Kidney (tissue), 13 donors: ENCODE measurements at regions not wholly inside any gene's neighbourhood (a gene's known extent, or its start where the extent isn't known, plus 50 kb on each side); places are given as distances from the start of the nearest gene placed in this dataset.

Experiments used
- DNase-seq, 5 donors: peaks; one replicate each; pipeline ENCODE4 v3.0.0-alpha.2; 2013 to 2020
- FAIRE-seq: peaks from 2 replicates; lab custom pipeline; 2012; peaks lifted over from hg19 to GRCh38; lab: Jason Lieb, UNC
- H3K27ac ChIP-seq, 2 donors: one replicate each; pipeline ENCODE4 v1.7.0; 2013; ENCODE audit warnings: low read depth in 2 of 2, low read length in 2 of 2, inconsistent platforms in 1 of 2
- H3K27me3 ChIP-seq: one replicate; pipeline ENCODE4 v1.7.1; 2013; ENCODE audit warnings: low read length, inconsistent platforms; ENCODE audit not compliant: control insufficient read depth, insufficient read depth
- H3K36me3 ChIP-seq, 3 donors: one replicate each; pipeline versions ENCODE4 v1.7.0 to v1.7.1; 2013; ENCODE audit warnings: low read length in 3 of 3, control low read depth in 1 of 3, inconsistent platforms in 1 of 3; ENCODE audit not compliant: insufficient read depth in 3 of 3, control insufficient read depth in 2 of 3
- H3K4me1 ChIP-seq, 3 donors: one replicate each; pipeline versions ENCODE4 v1.7.0 to v1.7.1; 2013; ENCODE audit warnings: low read length in 3 of 3, inconsistent platforms in 1 of 3, low read depth in 1 of 3; ENCODE audit not compliant: control insufficient read depth in 2 of 3, insufficient read depth in 2 of 3
- H3K4me3 ChIP-seq, 3 donors: one replicate each; pipeline versions ENCODE4 v1.7.0 to v1.8.1; 2013; ENCODE audit warnings: low read length in 3 of 3, control low read depth in 1 of 3, inconsistent platforms in 1 of 3
- H3K9ac ChIP-seq, 3 donors: one replicate each; pipeline versions ENCODE4 v1.7.0 to v1.7.1; 2013; ENCODE audit warnings: low read length in 3 of 3, control low read depth in 1 of 3, inconsistent platforms in 1 of 3
- H3K9me3 ChIP-seq, 3 donors: one replicate each; pipeline versions ENCODE4 v1.7.0 to v1.7.1; 2013; ENCODE audit warnings: low read length in 3 of 3, control low read depth in 1 of 3, inconsistent platforms in 1 of 3; ENCODE audit not compliant: control insufficient read depth in 2 of 3, insufficient read depth in 1 of 3
- intact Hi-C: fragments of 100-400 bp; cut with DNase I; formaldehyde crosslinking; loops from one replicate; pipeline ENCODE4 v1.11.1; 2022
- TF ChIP-seq, protein P1 (sequence below): IDR thresholded peaks from 3 replicates; pipeline ENCODE4 v1.5.1; 2012; ENCODE audit warnings: mild to moderate bottlenecking, moderate library complexity, borderline replicate concordance; ENCODE audit not compliant: insufficient read depth; ENCODE audit errors: extremely low read depth
- donor health status: control.
- donor health status: control.
- donor health status: control.
- donor health status: control.
- donor health status: control.
- donor health status: DM: yes; HTN: yes; CAD: no.
- donor health status: Normal renal cell carcinoma (clear cell type).

DNA sequence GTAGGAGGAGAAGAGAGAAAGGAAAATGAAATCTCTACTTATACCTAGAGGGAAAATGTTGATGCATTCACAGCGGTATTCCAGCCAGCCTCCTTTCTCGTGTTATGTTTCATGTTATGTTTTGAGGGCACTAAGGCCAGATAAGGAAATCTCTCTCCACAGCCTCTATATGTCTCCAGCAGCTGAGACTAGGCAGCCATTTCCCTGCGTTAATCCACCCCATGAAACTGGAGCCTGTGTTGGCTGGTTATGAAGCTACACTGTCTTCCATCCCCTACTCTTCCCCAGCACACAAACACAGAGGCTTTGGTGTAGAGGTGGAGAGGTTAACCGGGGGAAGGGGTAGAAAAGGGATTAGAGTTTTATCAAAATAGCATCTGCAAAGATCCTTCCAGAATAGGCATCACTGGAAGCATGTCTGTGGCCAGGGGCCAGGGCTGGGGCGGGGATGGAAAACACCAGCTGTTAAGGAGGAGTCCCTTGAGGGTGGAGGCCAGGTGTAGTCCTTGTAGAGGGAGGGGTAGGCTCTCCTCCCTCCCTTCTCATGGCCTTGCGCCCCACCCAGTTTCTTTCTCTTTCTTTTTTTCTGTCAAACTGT lies 100.9 kb upstream of the TNP1 start:
- no peak overlapping the region for H3K4me3 ChIP-seq
- TF ChIP-seq, protein P1, sequence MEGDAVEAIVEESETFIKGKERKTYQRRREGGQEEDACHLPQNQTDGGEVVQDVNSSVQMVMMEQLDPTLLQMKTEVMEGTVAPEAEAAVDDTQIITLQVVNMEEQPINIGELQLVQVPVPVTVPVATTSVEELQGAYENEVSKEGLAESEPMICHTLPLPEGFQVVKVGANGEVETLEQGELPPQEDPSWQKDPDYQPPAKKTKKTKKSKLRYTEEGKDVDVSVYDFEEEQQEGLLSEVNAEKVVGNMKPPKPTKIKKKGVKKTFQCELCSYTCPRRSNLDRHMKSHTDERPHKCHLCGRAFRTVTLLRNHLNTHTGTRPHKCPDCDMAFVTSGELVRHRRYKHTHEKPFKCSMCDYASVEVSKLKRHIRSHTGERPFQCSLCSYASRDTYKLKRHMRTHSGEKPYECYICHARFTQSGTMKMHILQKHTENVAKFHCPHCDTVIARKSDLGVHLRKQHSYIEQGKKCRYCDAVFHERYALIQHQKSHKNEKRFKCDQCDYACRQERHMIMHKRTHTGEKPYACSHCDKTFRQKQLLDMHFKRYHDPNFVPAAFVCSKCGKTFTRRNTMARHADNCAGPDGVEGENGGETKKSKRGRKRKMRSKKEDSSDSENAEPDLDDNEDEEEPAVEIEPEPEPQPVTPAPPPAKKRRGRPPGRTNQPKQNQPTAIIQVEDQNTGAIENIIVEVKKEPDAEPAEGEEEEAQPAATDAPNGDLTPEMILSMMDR: no peak
- no peak for DNase-seq
- no peak overlapping the region for H3K9ac ChIP-seq
- no peaks in the 10 kb centered on the region for H3K27me3 ChIP-seq
- H3K9me3 ChIP-seq: peaks cover 0 to 4% (median 0%) of the 10 kb centered on the region in 3 donors
- H3K4me1 ChIP-seq: no peaks in the 10 kb centered on the region
- H3K27ac ChIP-seq: no peak overlapping the region
- intact Hi-C loops: no loop called here
- no peaks in the 10 kb centered on the region for H3K36me3 ChIP-seq
- FAIRE-seq: no peak

DNA sequence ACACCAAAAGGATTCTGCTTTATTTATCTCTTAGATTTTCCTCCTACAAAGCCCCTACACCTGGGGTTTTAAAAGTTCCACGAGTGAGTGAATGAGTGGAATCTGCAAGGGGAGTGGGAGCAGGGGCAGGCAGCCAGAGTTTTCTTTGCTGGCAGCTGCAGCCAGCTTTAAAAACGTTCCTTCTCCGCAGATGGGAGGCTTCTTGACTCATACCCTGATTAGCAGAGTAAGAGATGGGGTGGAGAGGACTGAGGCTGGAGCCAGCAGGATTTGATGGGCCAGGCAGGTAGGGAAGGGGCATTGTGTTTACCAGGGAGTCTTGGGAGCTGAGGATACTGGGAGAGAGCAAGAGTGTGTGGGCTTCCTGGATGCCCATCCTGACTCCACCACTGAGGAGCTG lies 99.6 kb upstream of the TNP1 start:
- Histone ChIP-seq H3K27ac (no peak overlapping the region), H3K9me3 (peaks cover 0 to 4% (median 2%) of the 10 kb centered on the region in 3 donors), H3K27me3 (no peaks in the 10 kb centered on the region), H3K4me3 (no peak overlapping the region), H3K36me3 (no peaks in the 10 kb centered on the region), H3K9ac (no peak overlapping the region), H3K4me1 (no peaks in the 10 kb centered on the region)
- TF ChIP-seq, protein P1: no peak
- intact Hi-C loops: no loop called here
- DNase-seq (peak in 1 of 5 donors; percentile 29), FAIRE-seq (no peak)

DNA sequence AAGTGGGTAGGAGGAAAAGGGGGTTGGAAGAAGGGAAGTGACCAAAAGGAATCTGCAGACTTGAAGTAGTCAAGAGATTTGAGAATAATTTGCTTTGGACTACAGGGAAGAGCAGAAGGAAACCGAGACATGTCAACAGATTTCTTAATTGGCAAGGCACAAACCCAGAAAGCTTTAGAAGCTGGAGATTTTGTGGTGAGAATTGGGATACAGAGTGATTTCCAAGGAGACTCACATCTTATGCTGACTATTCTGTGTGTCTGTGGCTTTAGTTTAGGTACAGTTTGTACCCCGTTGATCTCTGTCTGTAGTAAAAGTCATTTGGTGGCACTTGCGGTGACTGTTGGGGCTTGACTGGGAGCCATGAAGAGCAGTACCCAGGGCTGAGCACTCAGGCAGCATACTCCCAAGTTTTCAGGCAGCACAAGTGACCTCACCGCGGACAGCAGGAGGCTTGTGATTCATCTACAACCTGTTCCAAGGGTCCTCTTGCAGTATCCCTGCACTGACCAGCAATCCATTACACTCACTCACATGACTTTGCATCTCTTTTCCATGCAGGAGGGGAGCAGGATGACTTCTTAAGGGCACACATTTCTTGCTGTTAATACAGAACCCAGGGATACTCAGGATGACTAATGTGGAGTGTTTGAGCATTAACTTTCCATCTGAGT lies 97.1 kb upstream of the TNP1 start:
- FAIRE-seq: no peak
- Histone ChIP-seq H3K4me3 (no peak overlapping the region), H3K4me1 (no peaks in the 10 kb centered on the region), H3K36me3 (no peaks in the 10 kb centered on the region), H3K27ac (no peak overlapping the region), H3K9me3 (peaks cover 0 to 2% (median 0%) of the 10 kb centered on the region in 3 donors), H3K27me3 (no peaks in the 10 kb centered on the region), H3K9ac (no peak overlapping the region)
- intact Hi-C loops: no loop called here
- DNase-seq: no peak
- TF ChIP-seq, protein P1: no peak

DNA sequence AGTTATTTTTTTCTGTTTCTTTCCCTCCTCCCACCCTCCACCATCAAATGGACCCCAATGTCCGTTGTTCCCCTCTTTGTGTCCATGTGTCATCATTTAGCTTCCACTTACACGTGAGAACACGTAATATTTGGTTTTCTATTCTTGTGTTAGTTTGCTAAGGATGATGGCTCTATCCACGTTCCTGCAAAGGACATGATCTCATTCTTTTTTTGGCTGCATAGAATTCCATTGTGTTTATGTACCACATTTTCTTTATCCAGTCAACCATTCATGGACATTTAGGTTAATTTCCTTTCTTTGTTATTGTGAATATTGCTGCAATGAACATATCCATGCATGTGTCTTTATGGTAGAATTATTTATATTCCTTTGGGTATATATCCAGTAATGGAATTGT lies 91.3 kb upstream of the TNP1 start:
- no peaks in the 10 kb centered on the region for H3K36me3 ChIP-seq
- no peaks in the 10 kb centered on the region for H3K4me1 ChIP-seq
- H3K27ac ChIP-seq: no peak overlapping the region
- TF ChIP-seq, protein P1: no peak
- FAIRE-seq (no peak), DNase-seq (no peak)
- no peaks in the 10 kb centered on the region for H3K27me3 ChIP-seq
- H3K9me3 ChIP-seq: peaks cover 0 to 2% (median 0%) of the 10 kb centered on the region in 3 donors
- intact Hi-C loops: no loop called here
- H3K9ac ChIP-seq: no peak overlapping the region
- H3K4me3 ChIP-seq: no peak overlapping the region
